Mammary epithelial cell (primary cell): ENCODE measurements at regions not wholly inside any gene's neighbourhood (a gene's known extent, or its start where the extent isn't known, plus 50 kb on each side); places are given as distances from the start of the nearest gene placed in this dataset.

Experiments
- EZH2 ChIP-seq: IDR thresholded peaks from 2 replicates; pipeline ENCODE4 v1.6.1; 2012; ENCODE audit warnings: low read length, inconsistent platforms, borderline replicate concordance
- TF ChIP-seq, protein P1 (sequence below), 2 donors: IDR thresholded peaks in 1 of 2; conservative IDR thresholded peaks in 1 of 2; 2 replicates each; pipeline ENCODE4 v1.5.1; 2011 to 2012; ENCODE audit warnings: inconsistent platforms in 2 of 2, low read length in 2 of 2, mild to moderate bottlenecking in 2 of 2, control low read depth in 1 of 2, low read depth in 1 of 2; ENCODE audit not compliant: insufficient read depth in 1 of 2; ENCODE audit errors: extremely low read depth in 1 of 2

DNA sequence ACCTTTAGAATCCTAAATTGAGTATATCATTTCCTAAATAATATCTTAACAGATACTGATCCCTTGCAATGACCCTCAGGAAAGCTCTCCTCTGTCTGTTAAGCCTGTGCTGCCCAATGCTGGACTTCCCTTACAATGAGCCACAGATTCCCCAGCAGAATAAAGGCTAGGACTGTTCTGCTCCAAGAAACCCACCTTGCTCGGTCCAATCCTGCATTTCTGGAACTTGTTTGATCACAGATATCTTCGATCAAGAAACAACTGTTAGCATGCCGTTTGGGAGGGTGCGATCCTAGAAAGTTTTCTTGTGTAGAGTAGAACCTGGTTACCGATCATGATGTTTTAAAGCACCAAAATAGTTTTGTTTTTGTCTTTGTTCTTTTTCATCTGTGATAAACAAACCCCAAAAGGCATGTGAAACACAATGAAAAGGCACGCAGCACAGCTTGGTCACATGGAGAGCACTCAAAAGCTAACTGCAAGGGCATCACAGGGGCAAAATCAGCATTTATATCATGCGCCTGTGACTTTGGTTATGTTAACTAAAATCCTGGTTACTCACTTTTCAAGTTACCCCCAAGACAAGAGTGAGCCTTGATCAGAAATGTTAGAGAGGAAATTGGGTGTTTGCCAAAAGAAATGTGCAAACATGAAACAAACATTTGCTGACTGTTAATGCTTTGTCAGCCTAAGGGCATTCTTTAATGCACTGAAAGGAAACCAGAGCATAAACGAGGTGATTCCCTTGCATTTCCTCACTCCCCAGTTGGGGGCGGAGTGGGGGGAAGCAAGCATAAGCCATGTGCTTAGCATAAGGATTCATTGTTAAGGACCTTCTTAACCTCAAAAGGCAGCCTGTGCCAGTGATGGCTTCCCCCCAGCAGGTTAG is 61.9 kb upstream of the ADAMTS16 start:
- TF ChIP-seq, protein P1, sequence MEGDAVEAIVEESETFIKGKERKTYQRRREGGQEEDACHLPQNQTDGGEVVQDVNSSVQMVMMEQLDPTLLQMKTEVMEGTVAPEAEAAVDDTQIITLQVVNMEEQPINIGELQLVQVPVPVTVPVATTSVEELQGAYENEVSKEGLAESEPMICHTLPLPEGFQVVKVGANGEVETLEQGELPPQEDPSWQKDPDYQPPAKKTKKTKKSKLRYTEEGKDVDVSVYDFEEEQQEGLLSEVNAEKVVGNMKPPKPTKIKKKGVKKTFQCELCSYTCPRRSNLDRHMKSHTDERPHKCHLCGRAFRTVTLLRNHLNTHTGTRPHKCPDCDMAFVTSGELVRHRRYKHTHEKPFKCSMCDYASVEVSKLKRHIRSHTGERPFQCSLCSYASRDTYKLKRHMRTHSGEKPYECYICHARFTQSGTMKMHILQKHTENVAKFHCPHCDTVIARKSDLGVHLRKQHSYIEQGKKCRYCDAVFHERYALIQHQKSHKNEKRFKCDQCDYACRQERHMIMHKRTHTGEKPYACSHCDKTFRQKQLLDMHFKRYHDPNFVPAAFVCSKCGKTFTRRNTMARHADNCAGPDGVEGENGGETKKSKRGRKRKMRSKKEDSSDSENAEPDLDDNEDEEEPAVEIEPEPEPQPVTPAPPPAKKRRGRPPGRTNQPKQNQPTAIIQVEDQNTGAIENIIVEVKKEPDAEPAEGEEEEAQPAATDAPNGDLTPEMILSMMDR (conservative IDR thresholded peaks at IDR 0.05 in 1 of 2, IDR thresholded peaks at IDR 0.05 in 1 of 2; ENCODE audit: extremely low read depth in 1 of 2, insufficient read depth in 1 of 2, low read depth in 1 of 2, low read length in 2 of 2) = no peak
- TF ChIP-seq EZH2 = no peak
